HFFc6 (cell line): ENCODE measurements at regions not wholly inside any gene's neighbourhood (a gene's known extent, or its start where the extent isn't known, plus 50 kb on each side); places are given as distances from the start of the nearest gene placed in this dataset.

Source experiments
- DNase-seq: peaks from one replicate; pipeline ENCODE4 v3.0.0-alpha.2; 2018
- H3K27ac Mint-ChIP-seq: 2 replicates; pipeline ENCODE4 v1.8.0; 2020; ENCODE audit warnings: mild to moderate bottlenecking, mixed read lengths
- H3K27me3 Mint-ChIP-seq: 2 replicates; pipeline ENCODE4 v1.8.0; 2021; ENCODE audit warnings: mild to moderate bottlenecking, moderate library complexity, mixed read lengths; ENCODE audit not compliant: insufficient read depth
- H3K36me3 Mint-ChIP-seq: 2 replicates; pipeline ENCODE4 v1.8.0; 2021; ENCODE audit warnings: low read depth, mixed read lengths
- H3K4me1 Mint-ChIP-seq: 2 replicates; pipeline ENCODE4 v1.8.0; 2020; ENCODE audit warnings: low read depth, mixed read lengths
- H3K4me3 Mint-ChIP-seq: 2 replicates; pipeline ENCODE4 v1.8.0; 2020; ENCODE audit warnings: mild to moderate bottlenecking, moderate library complexity, mixed read lengths
- H3K9me3 Mint-ChIP-seq: 2 replicates; pipeline ENCODE4 v1.8.0; 2020; ENCODE audit warnings: mild to moderate bottlenecking, mixed read lengths
- TF ChIP-seq, protein P1 (sequence below): fragments of 200-600 bp; sonication (generic); IDR thresholded peaks from 2 replicates; pipeline ENCODE4 v1.5.0; 2021; ENCODE audit warnings: antibody characterized with exemption, mild to moderate bottlenecking

DNA sequence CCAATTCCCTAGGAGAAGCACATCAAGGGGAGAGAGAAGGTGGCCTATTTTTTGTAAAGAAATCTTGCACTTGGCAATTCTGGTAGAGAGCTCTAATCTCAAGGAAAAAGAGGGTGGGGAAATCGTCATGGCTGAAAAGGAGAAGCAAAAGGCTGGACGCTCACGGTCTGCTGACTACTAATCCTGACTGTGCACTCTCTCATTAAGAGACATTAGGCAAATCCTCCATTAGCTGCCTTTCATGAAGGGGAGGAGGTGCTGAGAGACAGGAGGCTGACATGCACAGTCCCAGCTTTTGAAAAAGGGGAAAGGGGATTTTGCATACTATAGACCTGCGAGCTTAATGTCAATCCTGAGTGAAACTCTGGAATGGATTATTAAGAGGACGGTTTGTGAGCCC, 170.0 kb downstream of the NR2F2 start:
- H3K9me3 Mint-ChIP-seq = 0 out of 2 replicates have a peak, but pooled peaks cover 4% of the 10 kb centered on the region
- no peak overlapping the region for H3K27ac Mint-ChIP-seq
- TF ChIP-seq, protein P1, sequence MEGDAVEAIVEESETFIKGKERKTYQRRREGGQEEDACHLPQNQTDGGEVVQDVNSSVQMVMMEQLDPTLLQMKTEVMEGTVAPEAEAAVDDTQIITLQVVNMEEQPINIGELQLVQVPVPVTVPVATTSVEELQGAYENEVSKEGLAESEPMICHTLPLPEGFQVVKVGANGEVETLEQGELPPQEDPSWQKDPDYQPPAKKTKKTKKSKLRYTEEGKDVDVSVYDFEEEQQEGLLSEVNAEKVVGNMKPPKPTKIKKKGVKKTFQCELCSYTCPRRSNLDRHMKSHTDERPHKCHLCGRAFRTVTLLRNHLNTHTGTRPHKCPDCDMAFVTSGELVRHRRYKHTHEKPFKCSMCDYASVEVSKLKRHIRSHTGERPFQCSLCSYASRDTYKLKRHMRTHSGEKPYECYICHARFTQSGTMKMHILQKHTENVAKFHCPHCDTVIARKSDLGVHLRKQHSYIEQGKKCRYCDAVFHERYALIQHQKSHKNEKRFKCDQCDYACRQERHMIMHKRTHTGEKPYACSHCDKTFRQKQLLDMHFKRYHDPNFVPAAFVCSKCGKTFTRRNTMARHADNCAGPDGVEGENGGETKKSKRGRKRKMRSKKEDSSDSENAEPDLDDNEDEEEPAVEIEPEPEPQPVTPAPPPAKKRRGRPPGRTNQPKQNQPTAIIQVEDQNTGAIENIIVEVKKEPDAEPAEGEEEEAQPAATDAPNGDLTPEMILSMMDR = no peak
- H3K36me3 Mint-ChIP-seq = no peaks in the 10 kb centered on the region
- DNase-seq = no peak
- no peaks in the 10 kb centered on the region for H3K4me1 Mint-ChIP-seq
- peaks cover 10% of the 10 kb centered on the region; the same call in 1 of the 2 replicates for H3K27me3 Mint-ChIP-seq
- no peak overlapping the region for H3K4me3 Mint-ChIP-seq

DNA sequence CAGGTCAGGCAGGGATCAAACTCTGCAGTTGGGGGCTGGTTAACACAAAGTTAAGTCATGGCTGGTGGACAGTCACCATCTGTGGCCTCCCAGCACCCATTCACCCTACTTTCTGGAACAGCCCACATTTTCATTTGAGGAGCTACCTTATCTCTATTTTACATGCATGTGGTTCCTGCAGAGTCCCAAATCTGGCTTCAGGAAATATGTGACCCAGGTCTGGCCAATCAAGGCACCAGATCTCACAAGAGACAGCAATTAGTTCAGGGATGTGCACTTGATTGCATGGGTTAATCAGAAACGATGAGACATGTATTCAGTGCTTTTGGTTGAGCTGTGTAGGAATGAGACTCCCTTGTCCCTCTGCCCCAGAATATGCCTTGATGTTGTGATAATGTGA, 170.9 kb downstream of the NR2F2 start:
- Mint-ChIP-seq H3K27ac (no peak overlapping the region), H3K4me1 (no peaks in the 10 kb centered on the region), H3K9me3 (0 out of 2 replicates have a peak, but pooled peaks cover 4% of the 10 kb centered on the region), H3K36me3 (no peaks in the 10 kb centered on the region), H3K27me3 (peaks cover 12% of the 10 kb centered on the region; the same call in 1 of the 2 replicates), H3K4me3 (no peak overlapping the region)
- TF ChIP-seq, protein P1 = no peak
- DNase-seq = no peak

DNA sequence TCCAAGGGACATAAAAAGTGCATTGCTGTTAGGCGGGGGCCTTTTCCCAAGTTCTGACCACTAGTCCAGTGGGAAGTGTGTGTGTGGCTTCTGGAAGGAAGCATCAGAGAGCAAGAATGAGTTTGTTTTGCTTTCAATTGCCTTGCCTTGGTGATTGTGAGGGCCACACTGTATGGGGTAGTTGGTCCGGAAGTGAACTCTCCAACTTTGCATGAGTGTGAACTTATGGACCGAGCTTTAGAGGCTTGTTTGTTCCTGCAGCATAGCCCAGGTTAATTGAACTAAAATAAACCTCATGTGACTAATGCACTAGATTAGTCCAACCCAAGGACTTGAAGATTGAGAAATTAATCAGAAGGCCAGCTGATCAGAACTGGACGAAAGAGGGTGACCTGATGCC, 171.7 kb downstream of the NR2F2 start:
- Mint-ChIP-seq H3K9me3 (0 out of 2 replicates have a peak, but pooled peaks cover 4% of the 10 kb centered on the region), H3K36me3 (no peaks in the 10 kb centered on the region), H3K27me3 (peaks cover 10% of the 10 kb centered on the region; the same call in 1 of the 2 replicates), H3K4me1 (no peaks in the 10 kb centered on the region), H3K27ac (no peak overlapping the region), H3K4me3 (no peak overlapping the region)
- DNase-seq = no peak
- TF ChIP-seq, protein P1 = no peak

DNA sequence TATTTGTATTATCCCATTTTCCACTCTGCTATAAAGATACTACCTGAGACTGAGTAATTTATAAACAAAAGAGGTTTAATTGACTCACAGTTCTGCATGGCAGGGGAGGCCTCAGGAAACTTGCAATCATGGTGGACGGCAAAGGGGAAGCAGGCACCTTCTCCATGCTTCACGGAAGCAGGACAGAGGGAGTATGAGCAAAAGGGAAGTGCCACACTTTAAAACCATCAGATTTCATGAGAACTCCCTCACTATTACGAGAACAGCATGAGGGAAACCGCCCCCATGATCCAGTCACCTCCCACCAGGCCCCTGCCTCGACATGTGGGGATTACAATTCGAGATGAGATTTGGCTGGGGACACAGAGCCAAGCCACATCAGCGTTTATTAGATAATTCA, 172.8 kb downstream of the NR2F2 start:
- TF ChIP-seq, protein P1 = no peak
- Mint-ChIP-seq H3K4me1 (no peaks in the 10 kb centered on the region), H3K36me3 (no peaks in the 10 kb centered on the region), H3K4me3 (no peak overlapping the region), H3K27me3 (peaks cover 10% of the 10 kb centered on the region; the same call in 1 of the 2 replicates), H3K27ac (no peak overlapping the region), H3K9me3 (0 out of 2 replicates have a peak, but pooled peaks cover 4% of the 10 kb centered on the region)
- DNase-seq = no peak

DNA sequence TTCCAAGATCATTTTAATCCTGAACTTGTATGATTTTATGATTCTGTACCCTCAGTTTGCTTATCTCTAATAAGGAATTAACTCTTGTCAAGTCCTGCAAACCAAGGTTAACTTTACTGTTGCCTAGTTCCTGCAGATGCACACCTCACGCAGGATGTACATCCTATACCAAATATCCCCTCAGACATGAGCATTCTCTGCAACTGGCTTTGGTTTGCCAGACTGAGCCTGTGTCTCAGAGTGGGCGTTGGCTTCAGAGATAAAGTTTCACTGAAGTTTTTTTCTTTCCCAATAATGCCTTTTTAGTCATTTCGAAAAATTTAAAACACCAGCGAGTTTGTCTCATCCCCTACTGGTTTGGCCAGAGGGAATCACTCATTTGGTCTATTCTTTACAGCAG, 173.9 kb downstream of the NR2F2 start:
- no peak overlapping the region for H3K27ac Mint-ChIP-seq
- H3K27me3 Mint-ChIP-seq = peaks cover 9% of the 10 kb centered on the region
- TF ChIP-seq, protein P1 = no peak
- DNase-seq = no peak
- H3K4me3 Mint-ChIP-seq = no peak overlapping the region
- 0 out of 2 replicates have a peak, but pooled peaks cover 4% of the 10 kb centered on the region for H3K9me3 Mint-ChIP-seq
- no peaks in the 10 kb centered on the region for H3K36me3 Mint-ChIP-seq
- H3K4me1 Mint-ChIP-seq = no peaks in the 10 kb centered on the region

DNA sequence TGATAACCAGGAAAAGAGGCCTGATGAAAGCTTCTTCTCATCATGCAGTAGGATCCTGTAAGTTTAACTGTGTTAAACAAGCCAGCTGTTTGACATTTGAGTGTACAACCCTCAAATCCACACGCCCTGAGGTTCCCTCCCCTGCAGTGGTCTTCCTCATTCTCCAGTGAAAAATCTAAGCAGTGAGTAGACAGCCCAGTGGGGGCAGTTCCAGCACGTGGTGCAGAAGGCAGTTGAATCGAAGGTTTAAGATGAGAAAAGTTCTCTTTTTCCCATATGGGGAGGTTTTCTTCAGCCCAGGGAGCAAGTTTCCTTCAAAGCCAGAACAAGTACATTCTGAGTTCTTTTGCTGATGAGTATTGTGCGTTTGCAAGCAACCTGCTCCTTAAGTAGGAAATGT, 174.5 kb downstream of the NR2F2 start:
- H3K27me3 Mint-ChIP-seq = peaks cover 9% of the 10 kb centered on the region
- no peak overlapping the region for H3K27ac Mint-ChIP-seq
- no peak overlapping the region for H3K4me3 Mint-ChIP-seq
- no peaks in the 10 kb centered on the region for H3K36me3 Mint-ChIP-seq
- no peaks in the 10 kb centered on the region for H3K4me1 Mint-ChIP-seq
- 0 out of 2 replicates have a peak, but pooled peaks cover 4% of the 10 kb centered on the region for H3K9me3 Mint-ChIP-seq
- no peak for DNase-seq
- TF ChIP-seq, protein P1 = no peak
